Heart left ventricle (tissue), 16 donors: ENCODE measurements at regions not wholly inside any gene's neighbourhood (a gene's known extent, or its start where the extent isn't known, plus 50 kb on each side); places are given as distances from the start of the nearest gene placed in this dataset.

ENCODE experiments used
- ATAC-seq, 4 donors: fragments of 200-7000 bp; cut with Tn5 transposase; one replicate each; pipeline ENCODE4 v1.9.1; 2020 to 2022; ENCODE audit warnings: moderate library complexity in 4 of 4, mild to moderate bottlenecking in 3 of 4, moderate number of reproducible peaks in 1 of 4
- DNase-seq, 5 donors: peaks; one replicate each; pipeline ENCODE4 v3.0.0-alpha.2; 2020
- H3K27ac ChIP-seq, 12 donors: fragments of 200-600 bp; sonication (generic) in 4 of 12; one replicate each; pipeline versions ENCODE4 v1.5.0 to v1.8.0; 2016 to 2022; ENCODE audit warnings: mild to moderate bottlenecking in 2 of 12
- H3K27me3 ChIP-seq, 9 donors: fragments of 200-600 bp; sonication (generic) in 2 of 9; one replicate each; pipeline versions ENCODE4 v1.5.1 to v1.8.0; 2016 to 2022; ENCODE audit warnings: mild to moderate bottlenecking in 3 of 9
- H3K36me3 ChIP-seq, 9 donors: fragments of 200-600 bp; sonication (generic) in 2 of 9; one replicate each; pipeline versions ENCODE4 v1.5.0 to v1.8.0; 2018 to 2022; ENCODE audit warnings: mild to moderate bottlenecking in 2 of 9
- H3K4me1 ChIP-seq, 12 donors: fragments of 200-600 bp; sonication (generic) in 4 of 12; one replicate each; pipeline versions ENCODE4 v1.5.0 to v1.8.0; 2016 to 2022; ENCODE audit warnings: mild to moderate bottlenecking in 3 of 12
- H3K4me3 ChIP-seq, 12 donors: fragments of 200-600 bp; sonication (generic) in 4 of 12; one replicate each; pipeline versions ENCODE4 v1.5.0 to v1.8.0; 2017 to 2022; ENCODE audit warnings: mild to moderate bottlenecking in 9 of 12, moderate library complexity in 4 of 12
- H3K9me3 ChIP-seq, 12 donors: fragments of 200-600 bp; sonication (generic) in 4 of 12; one replicate each; pipeline versions ENCODE4 v1.5.0 to v1.8.0; 2016 to 2022; ENCODE audit warnings: mild to moderate bottlenecking in 1 of 12
- POLR2A ChIP-seq, 2 donors: fragments of 450-650 bp; IDR thresholded peaks; one replicate each; pipeline ENCODE4 v1.6.1; 2017; ENCODE audit warnings: antibody characterized with exemption in 2 of 2, mild to moderate bottlenecking in 2 of 2, moderate library complexity in 2 of 2
- WGBS, 4 donors: extraction: QIAGEN DNeasy Blood & Tissue Kit in 2 of 4; methylation state at CpG; one replicate each; pipeline versions ENCODE4 v1.1.5 to v1.1.7; 2013 to 2018; 5-methylcytosine and 5-hydroxymethylcytosine counted together
- intact Hi-C, 10 donors: fragments of 100-400 bp; cut with DNase I; formaldehyde crosslinking; loops; one replicate each; pipeline versions ENCODE4 v1.11.1 to v1.14.2; 2022
- TF ChIP-seq, protein P1 (sequence below), 12 donors: fragments of 200-600 bp; sonication (generic) in 4 of 12; IDR thresholded peaks; one replicate each; pipeline versions ENCODE4 v1.5.0 to v1.8.0; 2018 to 2022; ENCODE audit warnings: antibody characterized with exemption in 12 of 12, mild to moderate bottlenecking in 5 of 12
- donor health status: ischemic (EF 13 %, LVEDD 7.1; RV severe dilation, severe dysfunction).
- donor health status: healthy with polysubstance abuse.
- donor health status: DM: no; HTN: yes; CAD: no.
- donor health status: DM: no; HTN: no; CAD: no.
- donor health status: ischemic (EF 25% LVEDD 6.9; RV normal size, moderate dysfunction).
- donor health status: ischemic (EF 25% LVEDD 5.7; RV mildly dilated, moderate dysfunction).
- donor health status: healthy.
- donor health status: DM: yes; HTN: yes; CAD: no.
- donor health status: ischemic (EF 35%, LVEDD 5.7; RV mildly dilated, moderate dysfunction).
- donor health status: nonischemic (EF 11% LVEDD 7.7; RV severe dilation, severe dysfunction).
- donor health status: DM: yes; HTN: yes; CAD: no.
- donor health status: PGD.
- donor health status: ischemic (EF 29% LVEDD 5.4; RV normal size, mild dysfunction).
- donor health status: nonischemic (EF 23%, LVEDD 6.1; RV moderate dilation, normal function).

DNA sequence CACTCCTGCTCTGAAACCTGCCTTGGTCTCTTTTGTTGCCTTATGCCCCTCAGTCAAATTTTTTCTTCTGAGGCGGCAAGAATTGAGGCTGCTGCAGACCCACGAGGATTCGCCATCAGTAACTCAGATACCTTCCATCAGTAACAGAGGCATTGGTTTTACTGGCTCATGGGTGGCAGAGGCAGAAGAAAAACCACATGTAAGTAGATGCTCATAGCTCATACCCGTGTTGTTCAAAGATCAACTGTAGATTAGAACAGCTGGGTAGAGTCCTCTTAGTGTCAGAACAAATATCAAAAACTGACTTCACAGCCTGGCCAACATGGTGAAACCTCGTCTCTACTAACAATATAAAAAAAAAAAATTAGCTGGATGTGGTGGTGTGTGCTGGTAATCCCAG lies 598.0 kb upstream of the SOX11 start:
- peaks cover 0 to 10% (median 0%) of the 10 kb centered on the region in 12 donors for H3K9me3 ChIP-seq
- ATAC-seq (no peak), DNase-seq (no peak)
- intact Hi-C loops: no loop called here
- H3K4me1 ChIP-seq: no peaks in the 10 kb centered on the region
- TF ChIP-seq, protein P1, sequence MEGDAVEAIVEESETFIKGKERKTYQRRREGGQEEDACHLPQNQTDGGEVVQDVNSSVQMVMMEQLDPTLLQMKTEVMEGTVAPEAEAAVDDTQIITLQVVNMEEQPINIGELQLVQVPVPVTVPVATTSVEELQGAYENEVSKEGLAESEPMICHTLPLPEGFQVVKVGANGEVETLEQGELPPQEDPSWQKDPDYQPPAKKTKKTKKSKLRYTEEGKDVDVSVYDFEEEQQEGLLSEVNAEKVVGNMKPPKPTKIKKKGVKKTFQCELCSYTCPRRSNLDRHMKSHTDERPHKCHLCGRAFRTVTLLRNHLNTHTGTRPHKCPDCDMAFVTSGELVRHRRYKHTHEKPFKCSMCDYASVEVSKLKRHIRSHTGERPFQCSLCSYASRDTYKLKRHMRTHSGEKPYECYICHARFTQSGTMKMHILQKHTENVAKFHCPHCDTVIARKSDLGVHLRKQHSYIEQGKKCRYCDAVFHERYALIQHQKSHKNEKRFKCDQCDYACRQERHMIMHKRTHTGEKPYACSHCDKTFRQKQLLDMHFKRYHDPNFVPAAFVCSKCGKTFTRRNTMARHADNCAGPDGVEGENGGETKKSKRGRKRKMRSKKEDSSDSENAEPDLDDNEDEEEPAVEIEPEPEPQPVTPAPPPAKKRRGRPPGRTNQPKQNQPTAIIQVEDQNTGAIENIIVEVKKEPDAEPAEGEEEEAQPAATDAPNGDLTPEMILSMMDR (IDR thresholded peaks at IDR 0.05): no peak
- no peak for TF ChIP-seq POLR2A (IDR thresholded peaks at IDR 0.05)
- no peak overlapping the region for H3K4me3 ChIP-seq
- no peaks in the 10 kb centered on the region for H3K27me3 ChIP-seq
- H3K36me3 ChIP-seq: no peaks in the 10 kb centered on the region
- no peak overlapping the region for H3K27ac ChIP-seq
- WGBS, 4 donors: 86 to 91% (median 86%) methylated on average over 5 of the region's 5 CpGs

- Histone ChIP-seq H3K27ac (no peak overlapping the region), H3K27me3 (no peaks in the 10 kb centered on the region), H3K4me3 (no peak overlapping the region), H3K4me1 (no peaks in the 10 kb centered on the region), H3K9me3 (peaks cover 0 to 16% (median 0%) of the 10 kb centered on the region in 12 donors), H3K36me3 (no peaks in the 10 kb centered on the region)
- no peak for DNase-seq
- ATAC-seq: no peak
- 69 to 89% (median 82%) methylated on average over 1 of the region's 1 CpG for WGBS, 4 donors
- intact Hi-C loops: no loop called here
- TF ChIP-seq POLR2A (IDR thresholded peaks at IDR 0.05): no peak
Measured at GRCh38 chr2:5098286-5098685, 593.9 kb upstream of the SOX11 start.

GRCh38 chr2:5102823-5103222 lies 589.4 kb upstream of the SOX11 start:
- H3K9me3 ChIP-seq: peaks cover 0 to 33% (median 6%) of the 10 kb centered on the region in 12 donors
- no peak for TF ChIP-seq POLR2A (IDR thresholded peaks at IDR 0.05)
- TF ChIP-seq, protein P1 (IDR thresholded peaks at IDR 0.05): no peak
- H3K4me3 ChIP-seq: no peak overlapping the region
- no peaks in the 10 kb centered on the region for H3K36me3 ChIP-seq
- intact Hi-C loops: no loop called here
- H3K27me3 ChIP-seq: no peaks in the 10 kb centered on the region
- WGBS, 4 donors: 72 to 91% (median 90%) methylated on average over 2 of the region's 2 CpGs
- DNase-seq (no peak), ATAC-seq (no peak)
- H3K4me1 ChIP-seq: no peaks in the 10 kb centered on the region
- H3K27ac ChIP-seq: no peak overlapping the region

GRCh38 chr2:5111581-5111980 lies 580.6 kb upstream of the SOX11 start:
- ATAC-seq (peak in 3 of 4 donors; percentile 47 to 71 (median 59)), DNase-seq (no peak)
- no peak for TF ChIP-seq POLR2A (IDR thresholded peaks at IDR 0.05)
- TF ChIP-seq, protein P1 (IDR thresholded peaks at IDR 0.05): no peak
- Histone ChIP-seq H3K9me3 (peaks cover 0 to 60% (median 19%) of the 10 kb centered on the region in 12 donors), H3K27ac (no peak overlapping the region), H3K4me1 (no peaks in the 10 kb centered on the region), H3K4me3 (no peak overlapping the region), H3K27me3 (no peaks in the 10 kb centered on the region), H3K36me3 (no peaks in the 10 kb centered on the region)
- intact Hi-C loops: no loop called here

DNA sequence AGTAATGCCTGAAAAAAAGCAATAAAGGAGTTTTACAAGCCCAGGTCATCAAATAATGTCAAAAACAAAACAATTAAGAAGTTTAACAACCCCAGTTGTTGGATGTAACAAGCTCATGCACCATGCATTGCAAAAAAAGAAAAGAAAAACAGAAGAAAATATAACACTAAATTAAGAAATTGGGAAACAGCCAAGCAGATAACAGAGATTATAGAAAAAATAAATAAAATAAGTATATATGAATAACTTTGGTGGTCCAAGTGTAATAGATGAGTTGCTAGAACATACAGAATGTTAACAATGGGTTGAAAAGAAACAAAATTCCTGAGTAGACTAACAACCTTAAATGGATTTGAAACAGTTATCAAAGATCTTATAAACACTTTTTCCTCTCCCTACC lies 573.1 kb upstream of the SOX11 start:
- Histone ChIP-seq H3K4me3 (no peak overlapping the region), H3K27ac (no peak overlapping the region), H3K27me3 (no peaks in the 10 kb centered on the region), H3K4me1 (no peaks in the 10 kb centered on the region), H3K36me3 (no peaks in the 10 kb centered on the region), H3K9me3 (peaks cover 0 to 15% (median 7%) of the 10 kb centered on the region in 12 donors)
- no peak for TF ChIP-seq POLR2A (IDR thresholded peaks at IDR 0.05)
- TF ChIP-seq, protein P1 (IDR thresholded peaks at IDR 0.05): no peak
- intact Hi-C loops: no loop called here
- ATAC-seq: no peak
- DNase-seq: no peak
